Bronchial epithelial cell (primary cell): ENCODE measurements at regions not wholly inside any gene's neighbourhood (a gene's known extent, or its start where the extent isn't known, plus 50 kb on each side); places are given as distances from the start of the nearest gene placed in this dataset.
"Not testable (repeated sequence)": the region's sequence is repeated elsewhere in the genome, so short reads cannot be mapped to it uniquely, and the experiment has no call there.

Source experiments
- DNase-seq: peaks from one replicate; pipeline ENCODE4 v3.0.0-alpha.2; 2010; ENCODE audit warnings: low read depth
- FAIRE-seq: peaks from 2 replicates; lab custom pipeline; 2011; peaks lifted over from hg19 to GRCh38; lab: Jason Lieb, UNC
- H3K27me3 ChIP-seq: 2 replicates; pipeline ENCODE4 v1.5.1; 2011; ENCODE audit warnings: low read length; ENCODE audit not compliant: control insufficient read depth, insufficient read depth
- H3K36me3 ChIP-seq: 2 replicates; pipeline ENCODE4 v1.5.1; 2011; ENCODE audit warnings: low read length; ENCODE audit not compliant: control insufficient read depth, insufficient read depth
- H3K4me3 ChIP-seq: 2 replicates; pipeline ENCODE4 v1.5.1; 2011; ENCODE audit warnings: mild to moderate bottlenecking, low read depth, low read length, control low read depth
- TF ChIP-seq, protein P1 (sequence below): IDR thresholded peaks from 2 replicates; pipeline ENCODE4 v1.5.1; 2011; ENCODE audit warnings: mild to moderate bottlenecking, moderate library complexity, low read length, control low read depth, inconsistent platforms; ENCODE audit not compliant: insufficient read depth, severe bottlenecking

GRCh38 chr7:23893942-23894891, 184.2 kb downstream of the STK31 start:
- H3K36me3 ChIP-seq, result no peaks in the 10 kb centered on the region
- DNase-seq, result no peak
- no peak for FAIRE-seq
- TF ChIP-seq, protein P1, sequence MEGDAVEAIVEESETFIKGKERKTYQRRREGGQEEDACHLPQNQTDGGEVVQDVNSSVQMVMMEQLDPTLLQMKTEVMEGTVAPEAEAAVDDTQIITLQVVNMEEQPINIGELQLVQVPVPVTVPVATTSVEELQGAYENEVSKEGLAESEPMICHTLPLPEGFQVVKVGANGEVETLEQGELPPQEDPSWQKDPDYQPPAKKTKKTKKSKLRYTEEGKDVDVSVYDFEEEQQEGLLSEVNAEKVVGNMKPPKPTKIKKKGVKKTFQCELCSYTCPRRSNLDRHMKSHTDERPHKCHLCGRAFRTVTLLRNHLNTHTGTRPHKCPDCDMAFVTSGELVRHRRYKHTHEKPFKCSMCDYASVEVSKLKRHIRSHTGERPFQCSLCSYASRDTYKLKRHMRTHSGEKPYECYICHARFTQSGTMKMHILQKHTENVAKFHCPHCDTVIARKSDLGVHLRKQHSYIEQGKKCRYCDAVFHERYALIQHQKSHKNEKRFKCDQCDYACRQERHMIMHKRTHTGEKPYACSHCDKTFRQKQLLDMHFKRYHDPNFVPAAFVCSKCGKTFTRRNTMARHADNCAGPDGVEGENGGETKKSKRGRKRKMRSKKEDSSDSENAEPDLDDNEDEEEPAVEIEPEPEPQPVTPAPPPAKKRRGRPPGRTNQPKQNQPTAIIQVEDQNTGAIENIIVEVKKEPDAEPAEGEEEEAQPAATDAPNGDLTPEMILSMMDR, result no peak
- no peak overlapping the region for H3K4me3 ChIP-seq
- no peaks in the 10 kb centered on the region for H3K27me3 ChIP-seq

DNA sequence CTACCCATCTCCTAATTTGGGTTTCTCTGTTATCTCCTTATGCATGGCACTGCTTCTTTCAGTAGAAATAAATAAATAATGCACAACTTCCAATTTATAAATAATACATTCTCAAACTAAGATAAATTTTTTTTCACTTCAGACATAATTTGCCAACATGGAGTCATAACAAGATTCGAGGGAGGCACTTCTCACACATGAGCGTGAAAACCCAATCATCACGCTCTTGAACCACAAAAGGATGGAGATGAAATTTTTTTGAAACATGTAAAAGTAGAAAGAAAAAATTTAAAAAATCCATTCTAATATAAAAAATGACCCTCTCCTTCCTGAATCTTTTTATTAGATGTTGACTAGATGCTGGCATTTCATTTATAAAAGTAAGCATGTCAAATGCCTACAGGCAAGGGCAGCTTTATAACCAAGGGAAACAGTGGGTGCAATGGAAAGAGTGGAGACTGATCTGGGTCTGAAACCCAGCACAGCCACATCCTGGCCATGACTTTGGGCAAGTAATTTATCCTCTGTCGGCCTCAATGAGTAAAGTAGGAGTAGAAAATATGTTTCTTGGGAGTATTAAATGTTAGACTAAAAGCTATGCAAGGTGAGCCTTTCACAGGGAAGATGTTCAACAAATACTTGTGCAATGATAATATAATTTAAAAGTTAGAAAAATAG, 185.0 kb downstream of the STK31 start:
- no peaks in the 10 kb centered on the region for H3K36me3 ChIP-seq
- no peak for FAIRE-seq
- no peak for DNase-seq
- TF ChIP-seq, protein P1, result no peak
- no peak overlapping the region for H3K4me3 ChIP-seq
- no peaks in the 10 kb centered on the region for H3K27me3 ChIP-seq

- TF ChIP-seq, protein P1, result no peak
- DNase-seq, result no peak
- Histone ChIP-seq H3K27me3 (no peaks in the 10 kb centered on the region), H3K4me3 (no peak overlapping the region), H3K36me3 (no peaks in the 10 kb centered on the region)
- no peak for FAIRE-seq
Measured at GRCh38 chr7:23895666-23896096, 185.7 kb downstream of the STK31 start.

- TF ChIP-seq, protein P1, result no peak
- H3K4me3 ChIP-seq, result no peak overlapping the region
- no peaks in the 10 kb centered on the region for H3K27me3 ChIP-seq
- FAIRE-seq (no peak), DNase-seq (peak; percentile 50)
- H3K36me3 ChIP-seq, result no peaks in the 10 kb centered on the region
Measured at GRCh38 chr7:23898619-23899018, 188.6 kb downstream of the STK31 start.

GRCh38 chr7:23904901-23905300, 194.9 kb downstream of the STK31 start:
- DNase-seq, H3K27me3 ChIP-seq, FAIRE-seq, H3K36me3 ChIP-seq, H3K4me3 ChIP-seq: not testable (repeated sequence)

GRCh38 chr7:23907012-23907411, 197.0 kb downstream of the STK31 start:
- FAIRE-seq, result no peak
- no peaks in the 10 kb centered on the region for H3K36me3 ChIP-seq

More at GRCh38 chr7:23907012-23907411, 197.0 kb downstream of the STK31 start:
- Histone ChIP-seq H3K27me3 (no peaks in the 10 kb centered on the region), H3K4me3 (no peak overlapping the region)
- peak; percentile 88 for DNase-seq
- TF ChIP-seq, protein P1, result no peak
